HG03457 (cell line): ENCODE measurements at regions not wholly inside any gene's neighbourhood (a gene's known extent, or its start where the extent isn't known, plus 50 kb on each side); places are given as distances from the start of the nearest gene placed in this dataset.
"Not testable (repeated sequence)": the region's sequence is repeated elsewhere in the genome, so short reads cannot be mapped to it uniquely, and the experiment has no call there.

Experiments
- ATAC-seq: cut with Tn5 transposase; IDR thresholded peaks from one replicate; pipeline ENCODE4 v1.9.1; 2021; ENCODE audit warnings: moderate number of reproducible peaks; ENCODE audit not compliant: unreplicated experiment

DNA sequence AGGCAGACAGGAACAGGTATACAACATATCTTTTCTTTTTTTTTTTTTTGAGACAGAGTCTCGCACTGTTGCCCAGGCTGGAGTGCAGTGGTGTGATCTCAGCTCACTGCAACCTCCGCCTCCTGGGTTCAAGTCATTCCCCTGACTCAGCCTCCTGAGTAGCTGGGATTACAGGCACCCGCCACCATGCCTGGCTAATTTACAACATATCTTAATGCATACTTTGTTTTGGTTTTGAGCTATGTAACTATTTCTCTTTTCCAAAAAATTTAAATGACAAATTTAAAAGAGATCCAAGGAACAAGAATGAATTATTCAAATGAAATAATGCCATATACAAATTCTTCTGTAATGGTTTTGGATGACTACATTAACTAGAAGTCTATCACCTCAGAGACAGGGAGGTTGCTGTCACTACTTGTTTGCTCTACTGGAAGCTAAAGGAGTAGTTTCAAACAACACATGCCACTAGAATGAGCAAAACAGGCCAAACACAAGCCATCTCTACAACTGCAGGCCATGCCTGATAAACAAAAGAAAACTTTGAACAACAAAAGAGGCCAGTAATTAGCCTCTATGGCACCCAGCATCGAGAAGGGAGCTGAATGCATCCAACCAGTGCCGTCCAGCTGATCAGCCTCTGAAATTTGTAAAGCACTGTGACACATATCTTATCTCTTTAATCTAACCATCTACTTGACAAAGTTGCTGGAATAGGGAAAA is 133.6 kb upstream of the VOPP1 start:
- ATAC-seq: not testable (repeated sequence)

DNA sequence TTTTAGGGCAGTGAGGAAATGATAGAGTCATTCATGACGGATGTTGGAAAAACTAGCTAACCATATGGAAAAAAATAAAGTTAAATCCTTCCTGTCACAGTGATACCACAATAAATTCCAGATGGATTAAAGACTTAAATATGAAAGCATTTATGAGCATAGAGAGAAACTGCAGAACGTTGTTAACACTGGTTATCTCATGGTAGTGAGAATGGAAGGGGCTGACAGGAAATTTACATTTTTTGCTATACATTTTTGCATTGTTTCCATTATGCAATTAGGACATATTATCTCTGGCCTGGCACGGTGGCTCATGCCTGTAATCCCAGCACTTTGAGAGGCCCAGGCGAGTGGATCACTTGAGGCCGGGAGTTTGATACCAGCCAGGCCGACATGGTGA is 130.5 kb upstream of the VOPP1 start:
- ATAC-seq: not testable (repeated sequence)

- ATAC-seq: not testable (repeated sequence)
Observed at GRCh38 chr7:55699450-55699842, 127.1 kb upstream of the VOPP1 start.

GRCh38 chr7:55698607-55699449 is 126.5 kb upstream of the VOPP1 start:
- peak; percentile 82 for ATAC-seq

DNA sequence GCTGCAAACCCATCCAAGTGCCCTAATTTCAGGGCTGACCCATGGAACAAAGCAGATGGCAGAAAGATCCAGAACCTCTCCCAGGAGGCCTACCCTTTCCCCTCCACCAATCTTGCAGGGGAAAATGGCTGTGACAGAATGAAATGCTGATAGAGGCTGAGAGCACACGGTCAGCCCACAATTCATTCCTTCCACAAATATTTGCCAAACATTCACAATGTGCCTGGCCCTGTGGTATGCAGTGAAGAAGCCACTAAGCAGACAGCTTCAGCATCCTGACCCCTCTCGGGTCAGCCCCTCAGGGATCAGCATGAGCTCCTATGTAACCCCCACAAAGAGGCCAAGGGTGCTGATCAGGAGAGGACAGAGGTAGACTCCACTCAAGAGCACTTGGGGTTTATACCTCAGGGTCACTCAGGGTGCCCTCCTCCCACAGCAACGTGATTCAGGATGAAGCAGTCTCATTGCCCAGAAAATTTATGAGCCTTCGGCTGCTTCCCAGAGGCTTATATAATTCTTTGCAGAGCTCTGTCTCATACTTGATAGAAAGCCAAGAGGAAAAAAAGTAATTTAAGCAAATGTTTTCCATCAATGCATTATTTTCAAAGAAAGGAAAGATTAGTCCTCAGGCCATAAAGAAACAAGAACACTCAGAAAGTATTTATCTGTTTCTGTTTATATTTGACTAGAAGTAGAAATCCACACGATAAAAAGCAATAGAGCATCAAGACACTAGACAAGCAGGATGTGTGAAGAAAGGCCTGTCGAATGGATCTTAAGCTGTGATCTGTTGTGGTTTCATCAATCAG is 123.8 kb upstream of the VOPP1 start:
- not testable (repeated sequence) for ATAC-seq

DNA sequence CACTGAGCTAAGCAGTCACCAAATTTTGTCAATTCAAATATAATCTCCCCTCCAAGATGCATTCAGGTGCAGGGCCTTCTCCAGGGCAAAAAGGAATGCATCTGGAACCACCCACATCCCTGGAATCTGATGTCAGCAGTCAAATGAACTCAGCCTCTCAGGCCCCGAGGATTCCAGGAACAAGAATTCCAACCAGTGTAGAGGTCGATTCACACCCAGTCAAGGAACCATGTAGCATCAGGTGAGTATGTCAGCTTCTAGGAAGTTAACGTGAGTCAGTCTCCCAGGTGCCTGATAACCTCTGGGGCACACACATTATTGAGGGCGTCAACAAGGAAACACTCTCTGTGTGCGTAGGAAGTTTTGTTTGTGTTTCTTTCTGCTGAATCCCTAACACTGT is 122.2 kb upstream of the VOPP1 start:
- not testable (repeated sequence) for ATAC-seq

DNA sequence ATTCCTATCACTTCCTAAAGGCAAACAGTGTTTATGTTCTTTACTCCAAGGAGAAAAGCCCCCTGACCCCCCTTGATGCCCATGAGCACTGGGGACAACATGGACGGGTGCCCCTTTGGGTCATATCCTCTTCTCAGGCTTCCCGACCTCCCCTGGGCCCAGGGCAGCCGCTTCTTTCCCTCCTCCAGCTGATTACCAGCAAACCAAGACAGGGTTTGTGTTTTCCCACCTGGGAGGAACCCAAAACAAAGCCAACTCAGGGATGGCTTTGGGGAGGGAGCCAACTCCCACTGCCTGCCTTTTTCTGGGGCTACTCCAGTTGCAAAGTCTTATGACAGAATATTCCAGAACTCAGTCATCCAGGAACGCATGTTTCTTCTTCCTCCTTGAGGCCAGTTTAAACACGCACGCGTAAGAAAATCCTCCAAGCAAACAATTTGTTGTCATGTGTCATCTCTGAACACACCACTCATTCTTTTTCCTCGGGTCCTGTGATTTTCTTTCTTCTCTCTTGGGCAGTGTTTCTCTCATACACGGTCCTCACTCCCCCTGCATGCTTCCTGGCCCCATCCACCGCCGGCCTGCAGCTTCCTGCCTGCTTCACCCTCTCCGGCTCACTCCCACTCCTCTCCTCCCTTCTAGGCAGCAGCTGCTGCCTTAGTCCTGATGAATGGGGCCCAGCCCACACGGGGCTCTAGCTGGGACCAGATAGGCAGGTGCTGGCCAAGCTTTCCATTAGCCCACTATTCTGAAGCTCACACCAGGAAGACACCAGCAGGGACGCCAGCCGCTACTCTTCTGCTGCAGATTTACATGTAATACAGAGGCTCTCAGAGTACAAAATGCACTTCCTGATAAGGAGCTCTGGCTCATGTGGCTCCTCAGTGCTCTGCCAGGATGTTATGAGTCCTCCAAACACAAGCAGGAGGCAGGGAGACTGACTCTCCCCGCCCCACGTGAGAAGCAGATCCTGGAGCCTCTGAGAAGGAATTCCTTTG is 116.7 kb upstream of the VOPP1 start:
- not testable (repeated sequence) for ATAC-seq

DNA sequence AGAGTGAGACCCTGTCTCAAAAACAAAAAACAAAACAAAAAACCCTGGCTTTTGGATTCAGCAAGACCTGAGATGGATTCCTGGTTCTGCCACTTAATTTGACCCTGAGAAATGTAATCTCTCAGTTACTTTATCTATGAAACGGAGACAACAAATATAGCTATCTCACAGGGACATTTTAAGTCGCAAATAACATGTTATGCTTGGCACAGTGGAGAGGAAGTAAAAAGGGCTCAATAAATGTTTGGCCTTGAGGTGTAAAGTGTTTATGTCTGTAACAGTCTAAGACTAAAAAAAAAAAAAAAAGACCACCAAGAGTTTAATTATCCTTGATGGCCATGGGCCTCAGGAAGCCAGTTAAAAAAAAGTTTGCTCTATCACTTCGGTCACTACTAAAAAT is 116.0 kb upstream of the VOPP1 start:
- not testable (repeated sequence) for ATAC-seq

- ATAC-seq: not testable (repeated sequence)
Observed at GRCh38 chr7:55687252-55687651, 115.0 kb upstream of the VOPP1 start.

DNA sequence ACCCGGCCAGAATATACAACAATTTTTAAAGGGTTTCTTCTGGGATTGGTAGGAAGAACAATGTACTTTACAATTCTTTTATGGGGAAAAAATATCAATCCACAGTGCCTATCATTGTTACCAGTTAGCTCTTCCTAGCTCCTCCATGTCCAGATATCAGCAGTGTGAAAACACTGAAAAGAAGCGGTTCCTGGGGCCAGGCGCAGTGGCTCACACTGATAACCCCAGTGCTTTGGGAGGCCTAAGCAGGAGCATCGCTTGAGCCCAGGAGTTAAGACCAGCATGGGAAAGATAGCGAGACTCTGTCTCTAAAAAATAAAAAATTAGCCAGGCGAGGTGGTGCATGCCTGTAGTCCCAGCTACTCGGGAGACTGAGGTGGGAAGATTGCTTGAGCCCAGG is 114.5 kb upstream of the VOPP1 start:
- ATAC-seq: not testable (repeated sequence)

DNA sequence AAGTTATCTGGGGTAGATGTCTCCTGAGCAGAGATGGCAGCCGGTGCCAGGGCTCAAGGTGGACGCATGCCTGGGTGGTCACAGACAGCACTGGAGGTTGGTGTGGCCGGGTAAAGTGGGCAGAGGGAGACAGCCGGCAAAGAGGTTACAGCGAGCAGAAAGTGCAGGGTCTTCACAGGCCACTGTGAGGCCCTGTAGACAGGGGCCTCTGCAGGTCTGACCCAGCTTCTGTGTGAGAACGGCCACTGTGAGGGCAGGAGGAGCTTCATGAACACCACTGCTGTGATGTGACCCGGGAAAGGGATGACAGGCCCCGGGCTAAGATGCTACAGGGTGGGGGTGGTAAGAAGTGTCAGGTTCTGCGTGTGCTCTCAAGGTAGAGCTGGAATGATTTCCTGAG is 111.2 kb upstream of the VOPP1 start:
- not testable (repeated sequence) for ATAC-seq

- ATAC-seq: not testable (repeated sequence)
Observed at GRCh38 chr7:55675589-55675988, 103.3 kb upstream of the VOPP1 start.

- ATAC-seq: not testable (repeated sequence)
Observed at GRCh38 chr7:55673525-55673924, 101.2 kb upstream of the VOPP1 start.

DNA sequence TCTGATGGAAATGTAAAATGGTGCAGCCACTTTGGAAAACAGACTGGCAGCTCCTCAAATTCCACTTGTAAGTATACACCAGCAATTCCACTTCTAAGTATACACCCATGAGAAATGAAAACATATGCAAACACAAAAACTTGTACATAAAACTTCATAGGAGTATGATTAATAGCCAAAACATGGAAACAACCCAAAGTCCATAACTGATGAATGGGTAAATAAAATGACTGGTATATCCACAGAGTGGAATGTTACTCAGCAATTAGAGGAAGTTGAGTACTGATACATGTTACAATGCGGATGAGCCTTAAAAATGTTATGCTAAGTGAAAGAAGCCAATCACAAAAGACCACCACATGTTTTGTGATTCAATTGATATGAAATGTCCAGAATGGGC is 99.8 kb upstream of the VOPP1 start:
- ATAC-seq: not testable (repeated sequence)

DNA sequence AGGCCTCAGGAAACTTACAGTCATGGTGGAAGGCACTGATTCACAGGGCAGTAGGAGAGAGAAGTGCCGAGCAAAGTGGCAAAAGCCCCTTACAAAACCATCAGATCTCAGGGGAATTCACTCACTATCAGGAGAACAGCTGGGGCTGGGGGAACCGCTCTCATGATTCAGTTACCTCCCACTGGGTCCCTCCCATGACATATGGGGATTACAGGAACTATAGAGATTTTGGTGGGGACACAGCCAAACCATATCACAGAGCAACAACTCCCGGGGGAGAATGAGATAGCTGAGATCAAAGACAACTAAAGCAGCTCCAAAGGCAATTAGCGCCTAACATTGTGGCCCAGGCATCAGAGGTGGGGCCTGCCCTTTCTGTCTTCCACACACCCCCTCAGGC is 85.4 kb upstream of the VOPP1 start:
- no peak for ATAC-seq

- no peak for ATAC-seq
Observed at GRCh38 chr7:55651057-55651456, 78.8 kb upstream of the VOPP1 start.

DNA sequence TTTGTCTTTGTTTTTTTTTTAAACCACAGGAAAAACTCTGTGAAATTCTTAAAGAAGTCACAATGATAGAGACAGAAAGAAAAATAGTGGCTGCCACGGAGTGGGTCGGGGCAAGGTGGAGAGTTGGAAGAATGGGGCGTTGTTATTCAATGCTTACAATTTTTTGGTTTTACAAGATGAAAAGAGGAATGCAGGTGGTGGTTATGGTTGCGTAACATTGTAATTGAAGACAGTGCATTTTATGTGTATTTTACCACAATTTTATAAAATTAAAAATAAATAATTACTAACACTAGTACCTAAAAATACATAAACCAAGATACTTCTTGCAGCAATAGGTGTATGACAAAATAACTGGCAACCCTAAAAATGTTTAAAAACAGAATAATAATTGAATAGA is 76.9 kb upstream of the VOPP1 start:
- no peak for ATAC-seq

- ATAC-seq: no peak
Observed at GRCh38 chr7:55644567-55644966, 72.3 kb upstream of the VOPP1 start.

GRCh38 chr7:55642266-55642665 is 70.0 kb upstream of the VOPP1 start:
- no peak for ATAC-seq

DNA sequence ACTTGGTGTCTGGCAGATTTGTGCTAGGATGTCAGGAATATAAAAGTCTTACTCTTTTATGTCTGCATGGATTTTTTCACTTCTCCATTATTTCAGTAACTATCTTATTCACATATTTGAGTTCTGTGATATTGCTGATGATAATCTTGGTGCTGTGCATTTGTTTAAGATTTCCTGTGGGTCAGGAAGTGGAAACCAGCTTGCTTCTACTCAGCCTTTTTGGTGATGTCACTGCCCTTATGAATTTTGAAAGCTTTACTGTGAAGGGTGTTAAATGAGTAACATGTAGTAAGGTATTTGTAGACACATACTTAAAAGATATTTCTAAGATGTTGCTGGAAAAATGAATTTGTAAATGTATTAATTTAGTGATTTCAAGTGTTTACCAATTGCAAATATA is 69.5 kb upstream of the VOPP1 start:
- peak; percentile 67 for ATAC-seq
